ENCODE measurements at regions not wholly inside any gene's neighbourhood (a gene's known extent, or its start where the extent isn't known, plus 50 kb on each side); places are given as distances from the start of the nearest gene placed in this dataset.
"Not testable (repeated sequence)": the region's sequence is repeated elsewhere in the genome, so short reads cannot be mapped to it uniquely, and the experiment has no call there.

GRCh38 chr11:91158891-91159537, 936.2 kb upstream of the CHORDC1 start:
- no peak for DNase-seq (ENCODE audit: low read depth in 2 of 2)

- no peak for DNase-seq (ENCODE audit: low read depth in 2 of 2)
Measured at GRCh38 chr11:91158297-91158696, 935.4 kb upstream of the CHORDC1 start.

GRCh38 chr11:91156041-91156440, 933.2 kb upstream of the CHORDC1 start:
- DNase-seq (ENCODE audit: low read depth in 2 of 2): no peak

GRCh38 chr11:91147885-91148284, 925.0 kb upstream of the CHORDC1 start:
- no peak for DNase-seq (ENCODE audit: low read depth in 2 of 2)

GRCh38 chr11:91141655-91142054, 918.8 kb upstream of the CHORDC1 start:
- no peak for DNase-seq (ENCODE audit: low read depth in 2 of 2)

- no peak for DNase-seq (ENCODE audit: low read depth in 2 of 2)
Measured at GRCh38 chr11:91136631-91137030, 913.8 kb upstream of the CHORDC1 start.

- DNase-seq (ENCODE audit: low read depth in 2 of 2): no peak
Measured at GRCh38 chr11:91133361-91133760, 910.5 kb upstream of the CHORDC1 start.

- DNase-seq (ENCODE audit: low read depth in 2 of 2): no peak
Measured at GRCh38 chr11:91129596-91129995, 906.7 kb upstream of the CHORDC1 start.

GRCh38 chr11:91124363-91124762, 901.5 kb upstream of the CHORDC1 start:
- DNase-seq (ENCODE audit: low read depth in 2 of 2): no peak

- no peak for DNase-seq (ENCODE audit: low read depth in 2 of 2)
Measured at GRCh38 chr11:91115116-91115515, 892.3 kb upstream of the CHORDC1 start.

- no peak for DNase-seq (ENCODE audit: low read depth in 2 of 2)
Measured at GRCh38 chr11:91104237-91104636, 881.4 kb upstream of the CHORDC1 start.

GRCh38 chr11:91100427-91100826, 877.6 kb upstream of the CHORDC1 start:
- DNase-seq (ENCODE audit: low read depth in 2 of 2): no peak

- no peak for DNase-seq (ENCODE audit: low read depth in 2 of 2)
Measured at GRCh38 chr11:91097083-91097482, 874.2 kb upstream of the CHORDC1 start.

- no peak for DNase-seq (ENCODE audit: low read depth in 2 of 2)
Measured at GRCh38 chr11:91093141-91093540, 870.3 kb upstream of the CHORDC1 start.

GRCh38 chr11:91091563-91091962, 868.7 kb upstream of the CHORDC1 start:
- DNase-seq (ENCODE audit: low read depth in 2 of 2): no peak

GRCh38 chr11:91086028-91086427, 863.2 kb upstream of the CHORDC1 start:
- no peak for DNase-seq (ENCODE audit: low read depth in 2 of 2)

- DNase-seq (ENCODE audit: low read depth in 2 of 2): no peak
Measured at GRCh38 chr11:91082255-91082654, 859.4 kb upstream of the CHORDC1 start.

GRCh38 chr11:91081440-91082043, 858.7 kb upstream of the CHORDC1 start:
- DNase-seq (ENCODE audit: low read depth in 2 of 2): no peak

- DNase-seq (ENCODE audit: low read depth in 2 of 2): no peak
Measured at GRCh38 chr11:91078221-91078620, 855.4 kb upstream of the CHORDC1 start.

- no peak for DNase-seq (ENCODE audit: low read depth in 2 of 2)
Measured at GRCh38 chr11:91075032-91075695, 852.3 kb upstream of the CHORDC1 start.

GRCh38 chr11:91067666-91068065, 844.8 kb upstream of the CHORDC1 start:
- DNase-seq (ENCODE audit: low read depth in 2 of 2): no peak

GRCh38 chr11:91066456-91067047, 843.7 kb upstream of the CHORDC1 start:
- no peak for DNase-seq (ENCODE audit: low read depth in 2 of 2)

GRCh38 chr11:91063399-91063798, 840.5 kb upstream of the CHORDC1 start:
- DNase-seq (ENCODE audit: low read depth in 2 of 2): not testable (repeated sequence)

Data from stimulated activated CD4-positive, alpha-beta T cell treated with anti-CD3 and anti-CD28 coated beads, Interleukin-1b, Interleukin-23, amount 100 ng/mL, for 4 hours (primary cell).